ENCODE measurements at regions not wholly inside any gene's neighbourhood (a gene's known extent, or its start where the extent isn't known, plus 50 kb on each side); places are given as distances from the start of the nearest gene placed in this dataset.

DNA sequence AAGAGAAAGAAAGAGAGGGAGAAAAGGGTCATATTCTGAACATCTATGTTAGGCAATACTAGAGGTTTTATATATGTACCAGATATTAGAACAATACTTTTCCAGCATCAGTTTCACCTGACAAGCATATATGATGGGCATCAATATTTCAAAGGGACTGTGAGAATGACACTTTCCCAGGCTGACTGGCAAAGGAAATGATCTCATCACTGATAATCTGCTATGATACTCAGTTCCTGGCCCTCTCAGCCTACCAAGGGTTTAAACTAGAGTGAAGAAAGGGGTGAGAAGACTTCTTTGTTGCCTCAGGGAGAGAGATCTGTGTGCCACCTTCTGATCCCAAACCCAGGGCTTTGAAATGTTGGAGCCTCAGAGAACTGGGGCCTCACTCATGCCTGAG lies 183.5 kb downstream of the TTC8 start:
- Histone ChIP-seq H3K9me1 (ENCODE audit: insufficient read depth, low read length) (peaks cover 6% of the 10 kb centered on the region; the same call in 1 of the 2 replicates), H3K23ac (ENCODE audit: low read depth, low read length) (no peak overlapping the region), H4K20me1 (ENCODE audit: insufficient read depth, low read length) (no peaks in the 10 kb centered on the region), H3K4me1 (ENCODE audit: control insufficient read depth, insufficient read depth, low read length) (peaks cover 7% of the 10 kb centered on the region), H2AFZ (replicated peaks; ENCODE audit: low read length, poor library complexity) (peak overlapping the region; percentile 36), H2BK120ac (ENCODE audit: low read depth, low read length) (no peak overlapping the region), H2AK9ac (replicated peaks; ENCODE audit: low read depth, low read length, poor library complexity) (peak overlapping the region; percentile 74), H3K4me3 (ENCODE audit: insufficient read depth, low read depth, low read length) (no peak overlapping the region), H4K91ac (ENCODE audit: insufficient read depth, low read depth, low read length) (no peak overlapping the region), H3K4me2 (ENCODE audit: low read depth, low read length) (no peak overlapping the region), H3K14ac (replicated peaks; ENCODE audit: low read depth, low read length) (0 out of 2 replicates have a peak overlapping the region, but pooled peaks have one; percentile 65), H3K56ac (ENCODE audit: extremely low read depth, insufficient read depth, low read length) (no peak overlapping the region), H2BK20ac (ENCODE audit: low read depth, low read length) (no peak overlapping the region), H3K9ac (ENCODE audit: low read depth, low read length) (no peak overlapping the region), H3K27ac (ENCODE audit: insufficient read depth, low read length) (no peak overlapping the region), H3K27me3 (ENCODE audit: control insufficient read depth, insufficient read depth, low read length) (no peaks in the 10 kb centered on the region), H4K5ac (ENCODE audit: low read depth, low read length) (peak overlapping the region; percentile 32; the same call in 1 of the 2 replicates), H2BK15ac (ENCODE audit: low read depth, low read length) (no peak overlapping the region), H2AK5ac (ENCODE audit: low read depth, low read length) (no peak overlapping the region), H3K18ac (ENCODE audit: low read depth, low read length) (peak overlapping the region; percentile 46; the same call in 1 of the 2 replicates), H4K8ac (ENCODE audit: low read depth in 2 of 2, low read length in 2 of 2) (no peak overlapping the region), H3K4ac (ENCODE audit: low read depth, low read length) (no peak overlapping the region), H2BK5ac (ENCODE audit: low read depth, low read length, poor library complexity, severe bottlenecking) (no peak overlapping the region), H3K9me3 (ENCODE audit: control insufficient read depth, insufficient read depth, low read length) (no peaks in the 10 kb centered on the region), H3K36me3 (ENCODE audit: control insufficient read depth, insufficient read depth, low read length) (no peaks in the 10 kb centered on the region), H3K79me1 (ENCODE audit: low read depth in 1 of 2, low read length in 2 of 2) (no peaks in the 10 kb centered on the region)
- dilution Hi-C loops (cut with HindIII; ENCODE audit: low sequenced_read_pairs, unreplicated experiment): no loop called here
- no TSS peak for BruUV-seq (replicated peaks)
- ATAC-seq (ENCODE audit: low read depth) (no peak), DNase-seq (no peak)
- ChIA-PET CTCF (no interaction called here), POLR2A (ENCODE audit: unreplicated experiment) (no interaction called here)
- intact Hi-C loops (cut with micrococcal nuclease): no loop called here
- no peak for TF ChIP-seq NFE2L2 (IDR thresholded peaks at IDR 0.05; ENCODE audit: low read depth, low read length)
- TF ChIP-seq RFX5 (IDR thresholded peaks at IDR 0.05; ENCODE audit: low read depth, low read length): no peak
- TF ChIP-seq, protein P1, sequence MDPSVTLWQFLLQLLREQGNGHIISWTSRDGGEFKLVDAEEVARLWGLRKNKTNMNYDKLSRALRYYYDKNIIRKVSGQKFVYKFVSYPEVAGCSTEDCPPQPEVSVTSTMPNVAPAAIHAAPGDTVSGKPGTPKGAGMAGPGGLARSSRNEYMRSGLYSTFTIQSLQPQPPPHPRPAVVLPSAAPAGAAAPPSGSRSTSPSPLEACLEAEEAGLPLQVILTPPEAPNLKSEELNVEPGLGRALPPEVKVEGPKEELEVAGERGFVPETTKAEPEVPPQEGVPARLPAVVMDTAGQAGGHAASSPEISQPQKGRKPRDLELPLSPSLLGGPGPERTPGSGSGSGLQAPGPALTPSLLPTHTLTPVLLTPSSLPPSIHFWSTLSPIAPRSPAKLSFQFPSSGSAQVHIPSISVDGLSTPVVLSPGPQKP (IDR thresholded peaks at IDR 0.05; ENCODE audit: borderline replicate concordance, low read depth, low read length): no peak
- TF ChIP-seq BHLHE40 (IDR thresholded peaks at IDR 0.05; ENCODE audit: low read depth, low read length): no peak
- TF ChIP-seq RCOR1 (IDR thresholded peaks at IDR 0.05; ENCODE audit: insufficient replicate concordance, low read length): no peak
- TF ChIP-seq FOS (IDR thresholded peaks at IDR 0.05; ENCODE audit: low read depth, low read length): no peak
- TF ChIP-seq MAFK (IDR thresholded peaks at IDR 0.05; ENCODE audit: low read depth, low read length): no peak
- TF ChIP-seq, protein P2, sequence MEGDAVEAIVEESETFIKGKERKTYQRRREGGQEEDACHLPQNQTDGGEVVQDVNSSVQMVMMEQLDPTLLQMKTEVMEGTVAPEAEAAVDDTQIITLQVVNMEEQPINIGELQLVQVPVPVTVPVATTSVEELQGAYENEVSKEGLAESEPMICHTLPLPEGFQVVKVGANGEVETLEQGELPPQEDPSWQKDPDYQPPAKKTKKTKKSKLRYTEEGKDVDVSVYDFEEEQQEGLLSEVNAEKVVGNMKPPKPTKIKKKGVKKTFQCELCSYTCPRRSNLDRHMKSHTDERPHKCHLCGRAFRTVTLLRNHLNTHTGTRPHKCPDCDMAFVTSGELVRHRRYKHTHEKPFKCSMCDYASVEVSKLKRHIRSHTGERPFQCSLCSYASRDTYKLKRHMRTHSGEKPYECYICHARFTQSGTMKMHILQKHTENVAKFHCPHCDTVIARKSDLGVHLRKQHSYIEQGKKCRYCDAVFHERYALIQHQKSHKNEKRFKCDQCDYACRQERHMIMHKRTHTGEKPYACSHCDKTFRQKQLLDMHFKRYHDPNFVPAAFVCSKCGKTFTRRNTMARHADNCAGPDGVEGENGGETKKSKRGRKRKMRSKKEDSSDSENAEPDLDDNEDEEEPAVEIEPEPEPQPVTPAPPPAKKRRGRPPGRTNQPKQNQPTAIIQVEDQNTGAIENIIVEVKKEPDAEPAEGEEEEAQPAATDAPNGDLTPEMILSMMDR (conservative IDR thresholded peaks at IDR 0.05; ENCODE audit: low read depth, low read length): no peak
- no peak for TF ChIP-seq CEBPB (IDR thresholded peaks at IDR 0.05; ENCODE audit: low read depth, low read length)
- in situ Hi-C loops (cut with MboI; ENCODE audit: low sequenced_read_pairs): no loop called here

All from IMR-90 (cell line).